RWPE1 (cell line): ENCODE measurements at regions not wholly inside any gene's neighbourhood (a gene's known extent, or its start where the extent isn't known, plus 50 kb on each side); places are given as distances from the start of the nearest gene placed in this dataset.

Experiments used
- CTCF ChIA-PET: fragments of 350-600 bp; sonication (Branson Sonifier 250); formaldehyde crosslinking; extraction: SDS; loops from one replicate; lab custom pipeline; 2021; lab: Yijun Ruan, JAX
- POLR2A ChIA-PET: fragments of 400-600 bp; formaldehyde crosslinking; extraction: SDS; loops from one replicate; lab custom pipeline; 2020; ENCODE audit warnings: antibody characterized with exemption; ENCODE audit not compliant: low non-redundant PET; lab: Yijun Ruan, JAX
- DNase-seq: peaks from one replicate; pipeline ENCODE4 v3.0.0; 2012; ENCODE audit warnings: low spot score
- H3K27ac ChIP-seq: fragments of 450-650 bp; 2 replicates; pipeline ENCODE4 v1.5.1; 2017
- TF ChIP-seq, protein P1 (sequence below): fragments of 450-650 bp; conservative IDR thresholded peaks from 2 replicates; pipeline ENCODE4 v1.5.1; 2017; ENCODE audit warnings: low read depth, mild to moderate bottlenecking

DNA sequence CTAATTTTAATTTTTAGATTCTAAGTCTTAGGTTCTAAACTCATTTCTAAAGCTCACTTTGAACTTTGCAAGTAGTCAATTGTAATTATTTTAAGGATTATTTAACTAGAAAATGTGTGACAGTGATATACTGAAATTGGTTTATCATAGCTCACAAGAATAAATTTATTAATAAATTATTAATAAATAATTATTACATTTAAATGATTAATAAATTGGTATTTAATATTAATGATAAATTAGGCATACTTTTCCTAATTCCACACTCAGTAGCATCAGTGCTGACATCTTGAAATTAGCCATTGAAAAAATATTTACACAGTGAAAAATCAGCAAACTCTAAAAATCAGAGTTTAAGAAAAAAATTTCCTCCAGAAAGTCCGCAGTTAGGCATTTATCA is 433.7 kb downstream of the FIGN start:
- no peak overlapping the region for H3K27ac ChIP-seq
- no peak for DNase-seq
- ChIA-PET POLR2A (no interaction called here), CTCF (no interaction called here)
- TF ChIP-seq, protein P1, sequence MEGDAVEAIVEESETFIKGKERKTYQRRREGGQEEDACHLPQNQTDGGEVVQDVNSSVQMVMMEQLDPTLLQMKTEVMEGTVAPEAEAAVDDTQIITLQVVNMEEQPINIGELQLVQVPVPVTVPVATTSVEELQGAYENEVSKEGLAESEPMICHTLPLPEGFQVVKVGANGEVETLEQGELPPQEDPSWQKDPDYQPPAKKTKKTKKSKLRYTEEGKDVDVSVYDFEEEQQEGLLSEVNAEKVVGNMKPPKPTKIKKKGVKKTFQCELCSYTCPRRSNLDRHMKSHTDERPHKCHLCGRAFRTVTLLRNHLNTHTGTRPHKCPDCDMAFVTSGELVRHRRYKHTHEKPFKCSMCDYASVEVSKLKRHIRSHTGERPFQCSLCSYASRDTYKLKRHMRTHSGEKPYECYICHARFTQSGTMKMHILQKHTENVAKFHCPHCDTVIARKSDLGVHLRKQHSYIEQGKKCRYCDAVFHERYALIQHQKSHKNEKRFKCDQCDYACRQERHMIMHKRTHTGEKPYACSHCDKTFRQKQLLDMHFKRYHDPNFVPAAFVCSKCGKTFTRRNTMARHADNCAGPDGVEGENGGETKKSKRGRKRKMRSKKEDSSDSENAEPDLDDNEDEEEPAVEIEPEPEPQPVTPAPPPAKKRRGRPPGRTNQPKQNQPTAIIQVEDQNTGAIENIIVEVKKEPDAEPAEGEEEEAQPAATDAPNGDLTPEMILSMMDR: no peak

DNA sequence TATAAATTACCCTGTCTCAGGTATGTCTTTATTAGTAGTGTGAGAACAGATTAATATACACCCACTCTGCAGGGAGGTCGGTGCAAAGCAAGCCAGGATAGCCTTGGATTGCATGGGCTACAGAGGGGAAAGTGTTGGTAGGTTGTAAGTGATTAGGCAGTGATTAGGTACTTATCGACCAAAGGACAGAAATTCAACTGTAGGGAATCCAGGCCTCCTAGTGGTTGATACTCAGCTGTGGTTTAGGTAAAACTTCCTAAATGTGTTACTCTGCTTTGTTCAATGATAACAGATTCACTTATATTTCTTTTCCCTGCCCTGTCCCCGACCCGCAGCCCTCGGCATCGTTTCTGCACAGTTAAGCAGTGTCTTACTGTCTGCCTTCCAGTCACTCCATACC is 444.0 kb downstream of the FIGN start:
- H3K27ac ChIP-seq: no peak overlapping the region
- DNase-seq: no peak
- CTCF ChIA-PET: interaction anchor here (0.7 kb wide), 1 partner anchor 626 kb away, joined by 3 read pairs; no protein-coding TSS in a partner anchor
- TF ChIP-seq, protein P1: no peak
- POLR2A ChIA-PET: no interaction called here

DNA sequence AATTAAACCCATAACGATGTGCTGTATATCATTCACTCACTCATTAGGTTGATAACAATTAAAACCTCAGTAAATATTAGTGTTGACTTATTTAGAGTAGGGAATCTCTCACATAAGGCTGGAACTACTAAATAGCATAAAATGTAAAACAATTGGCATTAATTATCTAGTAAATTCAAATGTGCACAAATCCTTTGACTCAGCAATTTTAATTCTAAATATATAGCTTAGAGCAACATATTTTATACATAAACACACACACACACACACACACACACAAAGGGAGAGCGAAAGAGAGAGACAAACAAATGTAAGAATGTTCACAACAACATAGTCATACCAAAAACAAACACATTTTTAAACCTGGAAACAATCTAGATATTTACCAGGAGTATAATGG is 443.1 kb upstream of the KCNH7 start:
- ChIA-PET POLR2A (no interaction called here), CTCF (no interaction called here)
- no peak overlapping the region for H3K27ac ChIP-seq
- DNase-seq: no peak
- TF ChIP-seq, protein P1: no peak

DNA sequence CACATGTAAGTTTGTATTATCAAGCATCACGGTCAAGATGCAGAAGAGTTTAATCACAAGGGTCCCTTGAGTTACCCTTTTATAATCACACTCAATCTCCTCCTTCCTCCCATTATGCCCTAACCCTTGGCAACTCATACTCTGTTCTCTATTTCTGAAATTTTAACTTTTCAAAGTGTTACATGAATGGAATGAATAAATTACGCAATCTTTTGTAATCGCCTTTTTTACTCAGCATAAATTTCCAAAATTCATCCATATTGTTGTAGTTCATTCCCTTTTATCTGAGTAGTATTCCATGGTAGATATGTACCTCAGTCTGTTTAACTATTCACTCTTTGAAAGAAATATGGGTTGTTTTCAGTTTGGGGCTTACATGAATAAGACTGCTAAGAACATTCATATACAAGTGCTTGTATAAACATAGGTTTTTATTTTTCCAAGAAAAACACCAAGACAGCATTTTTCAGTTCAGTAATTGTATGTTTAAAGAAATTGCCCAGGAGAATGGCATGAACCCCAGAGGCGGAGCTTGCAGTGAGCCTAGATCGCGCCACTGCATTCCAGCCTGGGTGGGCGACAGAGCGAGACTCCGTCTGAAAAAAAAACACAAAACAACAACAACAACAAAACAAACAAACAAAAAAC is 430.9 kb upstream of the KCNH7 start:
- TF ChIP-seq, protein P1: no peak
- POLR2A ChIA-PET: no interaction called here
- CTCF ChIA-PET: no interaction called here
- DNase-seq: no peak
- H3K27ac ChIP-seq: no peak overlapping the region

DNA sequence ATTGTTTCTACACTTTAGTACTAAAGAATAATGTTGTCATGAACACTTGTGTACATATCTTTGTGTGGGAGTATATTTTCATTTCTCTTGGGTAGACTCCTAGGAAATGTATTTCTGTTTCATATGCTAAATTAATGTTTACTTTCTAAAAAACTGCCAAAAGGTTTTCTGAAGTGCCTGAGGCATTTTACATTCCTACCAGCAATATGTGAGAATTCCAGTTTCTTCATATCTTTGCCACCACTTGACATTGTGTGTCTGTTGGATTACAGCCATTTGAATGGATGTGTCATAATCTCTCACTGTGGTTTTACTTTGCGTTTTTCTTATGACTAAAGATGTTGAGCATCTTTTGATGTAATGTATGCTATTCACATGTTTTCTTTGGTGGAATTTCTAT is 428.2 kb upstream of the KCNH7 start:
- POLR2A ChIA-PET: no interaction called here
- TF ChIP-seq, protein P1: no peak

DNA sequence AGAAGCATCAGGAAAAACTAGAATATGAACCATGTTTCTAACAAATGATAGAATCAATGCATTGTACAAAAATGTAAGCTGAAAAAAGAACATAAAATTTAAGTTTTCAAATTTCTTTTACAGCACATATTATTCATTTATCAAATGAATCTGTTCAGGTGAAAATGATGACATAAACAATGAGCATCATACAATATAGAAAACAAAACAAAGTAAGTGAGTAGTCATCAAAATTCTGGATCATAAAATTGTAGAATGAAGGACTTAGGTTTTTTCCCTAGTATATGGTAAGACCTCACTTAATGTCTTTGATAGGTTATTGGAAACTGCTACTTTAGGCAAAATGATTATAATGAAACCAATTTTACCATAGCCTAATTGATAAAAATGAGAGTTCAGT is 427.0 kb upstream of the KCNH7 start:
- ChIA-PET POLR2A (no interaction called here), CTCF (no interaction called here)
- TF ChIP-seq, protein P1: no peak
- DNase-seq: no peak
- no peak overlapping the region for H3K27ac ChIP-seq

More for the DNA sequence above, 428.2 kb upstream of the KCNH7 start:
- DNase-seq: peak; percentile 48
- no peak overlapping the region for H3K27ac ChIP-seq
- CTCF ChIA-PET: no interaction called here
